HG03280 (cell line): ENCODE measurements at regions not wholly inside any gene's neighbourhood (a gene's known extent, or its start where the extent isn't known, plus 50 kb on each side); places are given as distances from the start of the nearest gene placed in this dataset.

Source experiments
- ATAC-seq: cut with Tn5 transposase; IDR thresholded peaks from one replicate; pipeline ENCODE4 v1.9.1; 2021; ENCODE audit warnings: mild to moderate bottlenecking, moderate library complexity; ENCODE audit not compliant: unreplicated experiment

GRCh38 chr9:88753691-88754367 is 218.9 kb downstream of the NXNL2 start:
- ATAC-seq: no peak

- no peak for ATAC-seq
Measured at GRCh38 chr9:88754452-88754851, 219.5 kb downstream of the NXNL2 start.

- no peak for ATAC-seq
Measured at GRCh38 chr9:88754886-88755285, 219.9 kb downstream of the NXNL2 start.

- ATAC-seq: no peak
Measured at GRCh38 chr9:88757406-88758010, 222.5 kb downstream of the NXNL2 start.

GRCh38 chr9:88759364-88759763 is 224.4 kb downstream of the NXNL2 start:
- no peak for ATAC-seq

- no peak for ATAC-seq
Measured at GRCh38 chr9:88766778-88767503, 224.3 kb upstream of the S1PR3 start.

GRCh38 chr9:88767504-88767790 is 223.8 kb upstream of the S1PR3 start:
- no peak for ATAC-seq

- ATAC-seq: no peak
Measured at GRCh38 chr9:88772575-88772974, 218.7 kb upstream of the S1PR3 start.

- no peak for ATAC-seq
Measured at GRCh38 chr9:88773126-88773525, 218.1 kb upstream of the S1PR3 start.

GRCh38 chr9:88773627-88774244 is 217.5 kb upstream of the S1PR3 start:
- no peak for ATAC-seq

- ATAC-seq: no peak
Measured at GRCh38 chr9:88775037-88775471, 216.2 kb upstream of the S1PR3 start.

GRCh38 chr9:88775559-88775958 is 215.7 kb upstream of the S1PR3 start:
- no peak for ATAC-seq

- no peak for ATAC-seq
Measured at GRCh38 chr9:88775966-88776365, 215.3 kb upstream of the S1PR3 start.

- ATAC-seq: no peak
Measured at GRCh38 chr9:88776717-88777497, 214.4 kb upstream of the S1PR3 start.

- no peak for ATAC-seq
Measured at GRCh38 chr9:88777498-88778312, 213.6 kb upstream of the S1PR3 start.

- no peak for ATAC-seq
Measured at GRCh38 chr9:88781628-88782391, 209.5 kb upstream of the S1PR3 start.

- ATAC-seq: no peak
Measured at GRCh38 chr9:88782931-88783710, 208.1 kb upstream of the S1PR3 start.

- no peak for ATAC-seq
Measured at GRCh38 chr9:88783711-88784083, 207.6 kb upstream of the S1PR3 start.

- no peak for ATAC-seq
Measured at GRCh38 chr9:88784960-88785359, 206.3 kb upstream of the S1PR3 start.
